ENCODE measurements at regions not wholly inside any gene's neighbourhood (a gene's known extent, or its start where the extent isn't known, plus 50 kb on each side); places are given as distances from the start of the nearest gene placed in this dataset.

- DNase-seq (ENCODE audit: low read depth in 1 of 2, low spot score in 1 of 2): no peak
These were observed 184.2 kb downstream of the ENGASE start for GRCh38 chr17:79258843-79259242.

- DNase-seq (ENCODE audit: low read depth in 1 of 2, low spot score in 1 of 2): no peak
These were observed 183.4 kb downstream of the ENGASE start for GRCh38 chr17:79258041-79258440.

- no peak for DNase-seq (ENCODE audit: low read depth in 1 of 2, low spot score in 1 of 2)
These were observed 181.4 kb downstream of the ENGASE start for GRCh38 chr17:79255926-79256585.

GRCh38 chr17:79255456-79255855 lies 180.8 kb downstream of the ENGASE start:
- no peak for DNase-seq (ENCODE audit: low read depth in 1 of 2, low spot score in 1 of 2)

- no peak for DNase-seq (ENCODE audit: low read depth in 1 of 2, low spot score in 1 of 2)
These were observed 180.4 kb downstream of the ENGASE start for GRCh38 chr17:79255046-79255445.

- no peak for DNase-seq (ENCODE audit: low read depth in 1 of 2, low spot score in 1 of 2)
These were observed 178.3 kb downstream of the ENGASE start for GRCh38 chr17:79252886-79253285.

GRCh38 chr17:79251824-79252223 lies 177.2 kb downstream of the ENGASE start:
- no peak for DNase-seq (ENCODE audit: low read depth in 1 of 2, low spot score in 1 of 2)

- DNase-seq (ENCODE audit: low read depth in 1 of 2, low spot score in 1 of 2): no peak
These were observed 175.4 kb downstream of the ENGASE start for GRCh38 chr17:79249929-79250521.

GRCh38 chr17:79248843-79249493 lies 174.3 kb downstream of the ENGASE start:
- no peak for DNase-seq (ENCODE audit: low read depth in 1 of 2, low spot score in 1 of 2)

- DNase-seq (ENCODE audit: low read depth in 1 of 2, low spot score in 1 of 2): no peak
These were observed 171.9 kb downstream of the ENGASE start for GRCh38 chr17:79246225-79247190.

GRCh38 chr17:79244665-79245064 lies 170.0 kb downstream of the ENGASE start:
- no peak for DNase-seq (ENCODE audit: low read depth in 1 of 2, low spot score in 1 of 2)

GRCh38 chr17:79243996-79244395 lies 169.4 kb downstream of the ENGASE start:
- no peak for DNase-seq (ENCODE audit: low read depth in 1 of 2, low spot score in 1 of 2)

- DNase-seq (ENCODE audit: low read depth in 1 of 2, low spot score in 1 of 2): no peak
These were observed 169.0 kb downstream of the ENGASE start for GRCh38 chr17:79243603-79243990.

- no peak for DNase-seq (ENCODE audit: low read depth in 1 of 2, low spot score in 1 of 2)
These were observed 168.4 kb downstream of the ENGASE start for GRCh38 chr17:79242873-79243602.

GRCh38 chr17:79242393-79242792 lies 167.8 kb downstream of the ENGASE start:
- no peak for DNase-seq (ENCODE audit: low read depth in 1 of 2, low spot score in 1 of 2)

- DNase-seq (ENCODE audit: low read depth in 1 of 2, low spot score in 1 of 2): no peak
These were observed 167.0 kb downstream of the ENGASE start for GRCh38 chr17:79241616-79242015.

- no peak for DNase-seq (ENCODE audit: low read depth in 1 of 2, low spot score in 1 of 2)
These were observed 164.6 kb downstream of the ENGASE start for GRCh38 chr17:79239205-79239604.

GRCh38 chr17:79237448-79238053 lies 162.9 kb downstream of the ENGASE start:
- no peak for DNase-seq (ENCODE audit: low read depth in 1 of 2, low spot score in 1 of 2)

- DNase-seq (ENCODE audit: low read depth in 1 of 2, low spot score in 1 of 2): no peak
These were observed 161.2 kb downstream of the ENGASE start for GRCh38 chr17:79235808-79236207.

GRCh38 chr17:79233916-79234551 lies 159.4 kb downstream of the ENGASE start:
- DNase-seq (ENCODE audit: low read depth in 1 of 2, low spot score in 1 of 2): no peak
